Pancreas (tissue), 10 donors: ENCODE measurements at regions not wholly inside any gene's neighbourhood (a gene's known extent, or its start where the extent isn't known, plus 50 kb on each side); places are given as distances from the start of the nearest gene placed in this dataset.

Source experiments
- ATAC-seq, 4 donors: fragments of 200-7000 bp; cut with Tn5 transposase; one replicate each; pipeline versions ENCODE4 v1.8.0 to v1.9.1; 2020; ENCODE audit warnings: mild to moderate bottlenecking in 4 of 4, moderate library complexity in 4 of 4
- DNase-seq, 6 donors: peaks; one replicate each; pipeline ENCODE4 v3.0.0-alpha.2; 2020
- FAIRE-seq: peaks from 2 replicates; lab custom pipeline; 2012; peaks lifted over from hg19 to GRCh38; lab: Jason Lieb, UNC
- H3K27ac ChIP-seq, 4 donors: fragments of 200-600 bp; sonication (generic); 1 replicate in 3 of 4; 2 replicates in 1 of 4; pipeline versions ENCODE4 v1.5.0 to v1.8.0; 2020
- H3K27me3 ChIP-seq, 4 donors: fragments of 200-600 bp; one replicate each; pipeline ENCODE4 v1.8.0; 2021
- H3K36me3 ChIP-seq, 3 donors: fragments of 200-600 bp; sonication (generic) in 1 of 3; one replicate each; pipeline versions ENCODE4 v1.5.0 to v1.8.0; 2020 to 2021
- H3K4me1 ChIP-seq, 3 donors: fragments of 200-600 bp; one replicate each; pipeline ENCODE4 v1.8.0; 2021
- H3K4me3 ChIP-seq, 4 donors: fragments of 200-600 bp; sonication (generic) in 2 of 4; one replicate each; pipeline versions ENCODE4 v1.5.0 to v1.8.0; 2020 to 2021
- H3K9me3 ChIP-seq, 4 donors: fragments of 200-600 bp; one replicate each; pipeline ENCODE4 v1.8.0; 2021
- CTCF ChIP-seq, 4 donors: fragments of 200-600 bp; sonication (generic) in 3 of 4; IDR thresholded peaks; one replicate each; pipeline versions ENCODE4 v1.5.0 to v1.8.0; 2021; ENCODE audit warnings: antibody characterized with exemption in 4 of 4
- WGBS, 2 donors: extraction: QIAGEN DNeasy Blood & Tissue Kit; methylation state at CpG; one replicate each; pipeline ENCODE4 v1.1.7; 2013; 5-methylcytosine and 5-hydroxymethylcytosine counted together
- intact Hi-C, 3 donors: fragments of 100-400 bp; cut with DNase I; formaldehyde crosslinking; loops; one replicate each; pipeline versions ENCODE4 v1.11.1 to v1.14.2; 2022
- donor health status: healthy with polysubstance abuse.
- donor health status: DM: no; HTN: no; CAD: no; lungs with moderate emphysema.
- donor health status: DM: no; HTN: no; CAD: no.
- donor health status: control.
- donor health status: control.
- donor health status: Bipolar disorder and iron deficiency.
- donor health status: DM: yes; HTN: yes; CAD: no.
- donor health status: DM: no; HTN: no; CAD: no.
- donor health status: DM: no; HTN: no; CAD: no.
- donor health status: DM: yes; HTN: yes; CAD: no.

- H3K9me3 ChIP-seq: no peaks in the 10 kb centered on the region
- no peak for ATAC-seq
- no peak overlapping the region for H3K27ac ChIP-seq
- no peaks in the 10 kb centered on the region for H3K36me3 ChIP-seq
- peaks cover 10 to 44% (median 20%) of the 10 kb centered on the region in 3 donors for H3K4me1 ChIP-seq
- H3K27me3 ChIP-seq: no peaks in the 10 kb centered on the region
- FAIRE-seq: no peak
- DNase-seq: no peak
- intact Hi-C loops: no loop called here
- WGBS, 2 donors: 47% methylated on average over 2 of the region's 2 CpGs
- no peak for TF ChIP-seq CTCF (IDR thresholded peaks at IDR 0.05)
- H3K4me3 ChIP-seq: no peak overlapping the region
These were observed 266.9 kb upstream of the KLF14 start for GRCh38 chr7:131000873-131001272.

GRCh38 chr7:131002600-131002999, 268.6 kb upstream of the KLF14 start:
- no peak for FAIRE-seq
- Histone ChIP-seq H3K36me3 (no peaks in the 10 kb centered on the region), H3K4me1 (peaks cover 3 to 35% (median 7%) of the 10 kb centered on the region in 3 donors), H3K27me3 (no peaks in the 10 kb centered on the region), H3K4me3 (no peak overlapping the region), H3K9me3 (no peaks in the 10 kb centered on the region), H3K27ac (no peak overlapping the region)
- WGBS, 2 donors: 98 to 100% methylated on average over 1 of the region's 1 CpG
- no peak for TF ChIP-seq CTCF (IDR thresholded peaks at IDR 0.05)
- DNase-seq: no peak
- intact Hi-C loops: no loop called here
- no peak for ATAC-seq

- intact Hi-C loops: no loop called here
- Histone ChIP-seq H3K36me3 (no peaks in the 10 kb centered on the region), H3K4me1 (peaks cover 3 to 37% (median 14%) of the 10 kb centered on the region in 3 donors), H3K27me3 (no peaks in the 10 kb centered on the region), H3K9me3 (no peaks in the 10 kb centered on the region), H3K27ac (no peak overlapping the region), H3K4me3 (no peak overlapping the region)
- DNase-seq (no peak), FAIRE-seq (no peak), ATAC-seq (no peak)
- WGBS, 2 donors: 67 to 76% methylated on average over 4 of the region's 4 CpGs
- TF ChIP-seq CTCF (IDR thresholded peaks at IDR 0.05): no peak
These were observed 269.6 kb upstream of the KLF14 start for GRCh38 chr7:131003634-131004033.

- intact Hi-C loops: no loop called here
- FAIRE-seq: no peak
- Histone ChIP-seq H3K4me1 (peaks cover 3 to 37% (median 14%) of the 10 kb centered on the region in 3 donors), H3K9me3 (no peaks in the 10 kb centered on the region), H3K36me3 (no peaks in the 10 kb centered on the region), H3K4me3 (no peak overlapping the region), H3K27ac (no peak overlapping the region), H3K27me3 (no peaks in the 10 kb centered on the region)
- TF ChIP-seq CTCF (IDR thresholded peaks at IDR 0.05): no peak
- 0 to 3% methylated on average over 1 of the region's 1 CpG for WGBS, 2 donors
- DNase-seq: no peak
- ATAC-seq: no peak
These were observed 270.4 kb upstream of the KLF14 start for GRCh38 chr7:131004371-131004770.

GRCh38 chr7:131007439-131008330, 273.7 kb upstream of the KLF14 start:
- peaks cover 0 to 45% (median 29%) of the 10 kb centered on the region in 3 donors for H3K4me1 ChIP-seq

More at GRCh38 chr7:131007439-131008330, 273.7 kb upstream of the KLF14 start:
- no peak overlapping the region for H3K4me3 ChIP-seq
- ATAC-seq (peak; percentile 70 to 86 (median 84)), DNase-seq (peak in 3 of 6 donors; percentile 45 to 64 (median 55)), FAIRE-seq (peak; percentile 75)
- 42 to 44% methylated on average over 19 of the region's 19 CpGs for WGBS, 2 donors
- H3K27ac ChIP-seq: peak overlapping the region in 3 of 4 donors; percentile 28 to 73 (median 68)
- peak in 3 of 4 donors; percentile 8 to 27 (median 14) for TF ChIP-seq CTCF (IDR thresholded peaks at IDR 0.05)
- H3K27me3 ChIP-seq: no peaks in the 10 kb centered on the region
- intact Hi-C loops: loop anchor here in 1 of 3 donors (5.0 kb wide), 1 partner anchor 110 kb away; no protein-coding TSS in a partner anchor
- no peaks in the 10 kb centered on the region for H3K9me3 ChIP-seq
- H3K36me3 ChIP-seq: no peaks in the 10 kb centered on the region
